ENCODE measurements at regions not wholly inside any gene's neighbourhood (a gene's known extent, or its start where the extent isn't known, plus 50 kb on each side); places are given as distances from the start of the nearest gene placed in this dataset.
"Not testable (repeated sequence)": the region's sequence is repeated elsewhere in the genome, so short reads cannot be mapped to it uniquely, and the experiment has no call there.

DNA sequence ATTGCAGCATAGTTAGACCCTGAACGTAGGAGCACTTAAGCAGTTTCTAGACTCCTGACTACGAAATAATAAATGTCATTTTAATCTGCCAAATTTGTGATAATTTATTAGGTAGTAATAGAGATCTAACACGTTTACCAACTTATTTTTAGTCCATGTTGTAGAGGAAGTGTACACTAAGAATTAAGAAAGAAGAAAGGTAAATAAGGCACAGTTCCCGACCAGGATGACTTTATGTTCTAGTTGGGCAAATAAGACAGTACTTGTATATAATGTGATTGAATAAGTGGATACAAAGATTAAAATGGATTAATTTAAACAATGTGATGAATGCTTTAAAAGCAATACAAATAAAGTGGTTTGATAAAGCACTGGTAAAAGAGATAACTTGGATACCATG is 1306.2 kb upstream of the PCDH20 start:
- H3K4me3 ChIP-seq (replicated peaks in 1 of 2; ENCODE audit: low read depth in 1 of 2, low read length in 2 of 2): no peak overlapping the region

DNA sequence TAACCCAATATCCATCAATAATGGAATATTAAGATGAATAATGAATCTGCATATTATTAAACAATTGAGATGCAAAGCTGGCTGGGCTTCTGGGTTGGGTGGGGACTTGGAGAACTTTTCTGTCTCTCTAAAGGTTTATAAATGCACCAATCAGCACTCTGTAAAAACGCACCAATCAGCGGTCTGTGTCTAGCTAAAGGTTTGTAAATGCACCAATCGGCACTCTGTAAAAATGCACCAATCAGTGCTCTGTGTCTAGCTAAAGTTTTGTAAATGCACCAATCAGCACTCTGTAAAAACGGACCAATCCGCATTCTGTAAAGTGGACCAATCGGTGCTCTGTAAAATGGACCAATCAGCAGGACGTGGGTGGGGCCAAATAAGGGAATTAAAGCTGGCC is 1296.3 kb upstream of the PCDH20 start:
- H3K79me2 ChIP-seq (ENCODE audit: insufficient read depth, low read length); BruUV-seq (replicated peaks); H3K27ac ChIP-seq (ENCODE audit: low read depth, low read length); DNase-seq (ENCODE audit: low read depth, low spot score); H3K4me2 ChIP-seq (ENCODE audit: low read length); H3K9me2 ChIP-seq (ENCODE audit: insufficient read depth); intact Hi-C loops (cut with micrococcal nuclease); CTCF ChIA-PET; H3K4me1 ChIP-seq (ENCODE audit: control insufficient read depth in 1 of 2, insufficient read depth in 2 of 2, low read length in 2 of 2); ATAC-seq; H3K4me3 ChIP-seq (replicated peaks in 1 of 2; ENCODE audit: low read depth in 1 of 2, low read length in 2 of 2); H2AFZ ChIP-seq (ENCODE audit: low read depth, low read length, poor library complexity, severe bottlenecking); RAD21 ChIA-PET (ENCODE audit: low non-redundant PET in 1 of 2, low total read pairs in 2 of 2, uncharacterized antibody in 2 of 2, unreplicated experiment in 2 of 2); POLR2A ChIA-PET; H3K9ac ChIP-seq (ENCODE audit: low read length); H3K36me3 ChIP-seq (ENCODE audit: control insufficient read depth in 1 of 2, insufficient read depth in 2 of 2, low read length in 2 of 2); H4K20me1 ChIP-seq (ENCODE audit: insufficient read depth); H3K9me3 ChIP-seq (ENCODE audit: control insufficient read depth in 1 of 2, insufficient read depth in 1 of 2, low read depth in 1 of 2, low read length in 2 of 2); H3K27me3 ChIP-seq (ENCODE audit: insufficient read depth, low read length): not testable (repeated sequence)

More for the DNA sequence above, 1306.2 kb upstream of the PCDH20 start:
- no peaks in the 10 kb centered on the region for H3K9me3 ChIP-seq (ENCODE audit: control insufficient read depth in 1 of 2, insufficient read depth in 1 of 2, low read depth in 1 of 2, low read length in 2 of 2)
- H3K9ac ChIP-seq (ENCODE audit: low read length): no peak overlapping the region
- ChIA-PET POLR2A (no interaction called here), CTCF (no interaction called here), RAD21 (ENCODE audit: low non-redundant PET in 1 of 2, low total read pairs in 2 of 2, uncharacterized antibody in 2 of 2, unreplicated experiment in 2 of 2) (no interaction called here)
- intact Hi-C loops (cut with micrococcal nuclease): no loop called here
- H3K79me2 ChIP-seq (ENCODE audit: insufficient read depth, low read length): no peaks in the 10 kb centered on the region
- no peak overlapping the region for H3K27ac ChIP-seq (ENCODE audit: low read depth, low read length)
- ATAC-seq (no peak), DNase-seq (ENCODE audit: low read depth, low spot score) (no peak)
- H2AFZ ChIP-seq (ENCODE audit: low read depth, low read length, poor library complexity, severe bottlenecking): no peak overlapping the region
- no peak for TF ChIP-seq SP1 (IDR thresholded peaks at IDR 0.05; ENCODE audit: low read depth)
- TF ChIP-seq JUND (IDR thresholded peaks at IDR 0.05): no peak
- no peak for TF ChIP-seq ZNF274 (IDR thresholded peaks at IDR 0.05; ENCODE audit: low read depth, low read length)
- H3K27me3 ChIP-seq (ENCODE audit: insufficient read depth, low read length): no peaks in the 10 kb centered on the region
- H4K20me1 ChIP-seq (ENCODE audit: insufficient read depth): no peaks in the 10 kb centered on the region
- H3K36me3 ChIP-seq (ENCODE audit: control insufficient read depth in 1 of 2, insufficient read depth in 2 of 2, low read length in 2 of 2): no peaks in the 10 kb centered on the region
- H3K9me2 ChIP-seq (ENCODE audit: insufficient read depth): no peaks in the 10 kb centered on the region
- H3K4me1 ChIP-seq (ENCODE audit: control insufficient read depth in 1 of 2, insufficient read depth in 2 of 2, low read length in 2 of 2): no peaks in the 10 kb centered on the region
- H3K4me2 ChIP-seq (ENCODE audit: low read length): no peak overlapping the region
- BruUV-seq (replicated peaks): no TSS peak

DNA sequence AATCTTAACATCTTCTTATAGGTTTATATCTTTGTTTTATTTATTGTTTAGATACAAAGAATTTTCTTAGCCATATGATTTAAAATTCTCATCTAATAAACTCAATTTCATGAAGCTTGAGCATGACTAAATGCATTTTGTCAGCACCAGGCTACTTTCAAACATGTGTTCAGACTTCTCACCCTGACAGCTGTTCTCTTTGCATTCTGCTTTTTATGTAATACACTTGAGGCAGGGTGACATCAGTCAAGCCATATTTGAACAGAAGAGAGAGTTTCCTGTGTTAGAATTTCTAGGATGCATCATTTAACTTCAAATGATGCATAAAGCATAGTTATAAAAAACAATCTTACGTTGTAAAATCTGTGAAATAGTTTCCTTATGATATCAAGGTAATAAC is 1295.1 kb upstream of the PCDH20 start:
- intact Hi-C loops (cut with micrococcal nuclease): no loop called here
- no peak overlapping the region for H3K4me3 ChIP-seq (replicated peaks in 1 of 2; ENCODE audit: low read depth in 1 of 2, low read length in 2 of 2)
- no peaks in the 10 kb centered on the region for H3K9me2 ChIP-seq (ENCODE audit: insufficient read depth)
- H3K36me3 ChIP-seq (ENCODE audit: control insufficient read depth in 1 of 2, insufficient read depth in 2 of 2, low read length in 2 of 2): no peaks in the 10 kb centered on the region
- no peaks in the 10 kb centered on the region for H3K9me3 ChIP-seq (ENCODE audit: control insufficient read depth in 1 of 2, insufficient read depth in 1 of 2, low read depth in 1 of 2, low read length in 2 of 2)
- no peaks in the 10 kb centered on the region for H3K27me3 ChIP-seq (ENCODE audit: insufficient read depth, low read length)
- no peak overlapping the region for H3K4me2 ChIP-seq (ENCODE audit: low read length)
- H3K4me1 ChIP-seq (ENCODE audit: control insufficient read depth in 1 of 2, insufficient read depth in 2 of 2, low read length in 2 of 2): peaks cover 0 to 8% of the 10 kb centered on the region in 2 experiments; a peak in 2 of 4 replicates
- ChIA-PET POLR2A (no interaction called here), RAD21 (ENCODE audit: low non-redundant PET in 1 of 2, low total read pairs in 2 of 2, uncharacterized antibody in 2 of 2, unreplicated experiment in 2 of 2) (no interaction called here), CTCF (no interaction called here)
- ATAC-seq (no peak), DNase-seq (ENCODE audit: low read depth, low spot score) (no peak)
- H3K9ac ChIP-seq (ENCODE audit: low read length): no peak overlapping the region
- no peak overlapping the region for H3K27ac ChIP-seq (ENCODE audit: low read depth, low read length)
- no TSS peak for BruUV-seq (replicated peaks)
- no peaks in the 10 kb centered on the region for H3K79me2 ChIP-seq (ENCODE audit: insufficient read depth, low read length)
- no peaks in the 10 kb centered on the region for H4K20me1 ChIP-seq (ENCODE audit: insufficient read depth)
- H2AFZ ChIP-seq (ENCODE audit: low read depth, low read length, poor library complexity, severe bottlenecking): peak overlapping the region; percentile 49
- no peak for TF ChIP-seq ZNF274 (IDR thresholded peaks at IDR 0.05; ENCODE audit: low read depth, low read length)
- no peak for TF ChIP-seq EGR1 (IDR thresholded peaks at IDR 0.05; ENCODE audit: low read depth)
- no peak for TF ChIP-seq RAD21 (IDR thresholded peaks at IDR 0.05; ENCODE audit: low read depth)
- TF ChIP-seq, protein P1, sequence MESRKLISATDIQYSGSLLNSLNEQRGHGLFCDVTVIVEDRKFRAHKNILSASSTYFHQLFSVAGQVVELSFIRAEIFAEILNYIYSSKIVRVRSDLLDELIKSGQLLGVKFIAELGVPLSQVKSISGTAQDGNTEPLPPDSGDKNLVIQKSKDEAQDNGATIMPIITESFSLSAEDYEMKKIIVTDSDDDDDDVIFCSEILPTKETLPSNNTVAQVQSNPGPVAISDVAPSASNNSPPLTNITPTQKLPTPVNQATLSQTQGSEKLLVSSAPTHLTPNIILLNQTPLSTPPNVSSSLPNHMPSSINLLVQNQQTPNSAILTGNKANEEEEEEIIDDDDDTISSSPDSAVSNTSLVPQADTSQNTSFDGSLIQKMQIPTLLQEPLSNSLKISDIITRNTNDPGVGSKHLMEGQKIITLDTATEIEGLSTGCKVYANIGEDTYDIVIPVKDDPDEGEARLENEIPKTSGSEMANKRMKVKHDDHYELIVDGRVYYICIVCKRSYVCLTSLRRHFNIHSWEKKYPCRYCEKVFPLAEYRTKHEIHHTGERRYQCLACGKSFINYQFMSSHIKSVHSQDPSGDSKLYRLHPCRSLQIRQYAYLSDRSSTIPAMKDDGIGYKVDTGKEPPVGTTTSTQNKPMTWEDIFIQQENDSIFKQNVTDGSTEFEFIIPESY (IDR thresholded peaks at IDR 0.05; ENCODE audit: extremely low read depth, insufficient replicate concordance, low read length): no peak
- no peak for TF ChIP-seq ELF1 (IDR thresholded peaks at IDR 0.05; ENCODE audit: borderline replicate concordance, low read depth)
- no peak for TF ChIP-seq POLR2AphosphoS5 (IDR thresholded peaks at IDR 0.05; ENCODE audit: low read depth, low read length)
- no peak for TF ChIP-seq FOSL1 (IDR thresholded peaks at IDR 0.05; ENCODE audit: low read depth)
- TF ChIP-seq, protein P2, sequence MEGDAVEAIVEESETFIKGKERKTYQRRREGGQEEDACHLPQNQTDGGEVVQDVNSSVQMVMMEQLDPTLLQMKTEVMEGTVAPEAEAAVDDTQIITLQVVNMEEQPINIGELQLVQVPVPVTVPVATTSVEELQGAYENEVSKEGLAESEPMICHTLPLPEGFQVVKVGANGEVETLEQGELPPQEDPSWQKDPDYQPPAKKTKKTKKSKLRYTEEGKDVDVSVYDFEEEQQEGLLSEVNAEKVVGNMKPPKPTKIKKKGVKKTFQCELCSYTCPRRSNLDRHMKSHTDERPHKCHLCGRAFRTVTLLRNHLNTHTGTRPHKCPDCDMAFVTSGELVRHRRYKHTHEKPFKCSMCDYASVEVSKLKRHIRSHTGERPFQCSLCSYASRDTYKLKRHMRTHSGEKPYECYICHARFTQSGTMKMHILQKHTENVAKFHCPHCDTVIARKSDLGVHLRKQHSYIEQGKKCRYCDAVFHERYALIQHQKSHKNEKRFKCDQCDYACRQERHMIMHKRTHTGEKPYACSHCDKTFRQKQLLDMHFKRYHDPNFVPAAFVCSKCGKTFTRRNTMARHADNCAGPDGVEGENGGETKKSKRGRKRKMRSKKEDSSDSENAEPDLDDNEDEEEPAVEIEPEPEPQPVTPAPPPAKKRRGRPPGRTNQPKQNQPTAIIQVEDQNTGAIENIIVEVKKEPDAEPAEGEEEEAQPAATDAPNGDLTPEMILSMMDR (IDR thresholded peaks at IDR 0.05 in 2 of 3, conservative IDR thresholded peaks at IDR 0.05 in 1 of 3; ENCODE audit: borderline replicate concordance in 1 of 3, insufficient read depth in 1 of 3, low read depth in 2 of 3, low read length in 2 of 3): no peak
- TF ChIP-seq SRF (IDR thresholded peaks at IDR 0.05; ENCODE audit: low read depth): no peak

All from HCT116 (cell line).